ENCODE measurements at regions not wholly inside any gene's neighbourhood (a gene's known extent, or its start where the extent isn't known, plus 50 kb on each side); places are given as distances from the start of the nearest gene placed in this dataset.

- peak; percentile 76 for TF ChIP-seq ATF2 (CRISPR knock-in tag; IDR thresholded peaks at IDR 0.05)
- TF ChIP-seq ZNF253 (CRISPR knock-in tag; IDR thresholded peaks at IDR 0.05; ENCODE audit: borderline replicate concordance), result no peak
- TF ChIP-seq ZBTB7B (CRISPR knock-in tag; IDR thresholded peaks at IDR 0.05), result no peak
- TF ChIP-seq ZNF207 (IDR thresholded peaks at IDR 0.05; ENCODE audit: borderline replicate concordance), result no peak
- TF ChIP-seq TEAD3 (CRISPR knock-in tag; optimal IDR thresholded peaks at IDR 0.05; ENCODE audit: borderline replicate concordance), result no peak
- no peak for TF ChIP-seq TRIM24 (CRISPR knock-in tag; IDR thresholded peaks at IDR 0.05)
- peak; percentile 82; the same call in 1 of the 2 replicates for TF ChIP-seq HMG20A (CRISPR knock-in tag; IDR thresholded peaks at IDR 0.05; ENCODE audit: borderline replicate concordance)
- TF ChIP-seq NONO (IDR thresholded peaks at IDR 0.05), result no peak
- TF ChIP-seq NONO (CRISPR knock-in tag; conservative IDR thresholded peaks at IDR 0.05), result peak; percentile 65
- no peak for TF ChIP-seq SNAI1 (CRISPR knock-in tag; IDR thresholded peaks at IDR 0.05; ENCODE audit: borderline replicate concordance)
- no peak for TF ChIP-seq FLYWCH1 (CRISPR knock-in tag; IDR thresholded peaks at IDR 0.05)
- no peak for TF ChIP-seq PBX3 (CRISPR knock-in tag; IDR thresholded peaks at IDR 0.05; ENCODE audit: borderline replicate concordance)
- peak; percentile 60; the same call in 1 of the 2 replicates for TF ChIP-seq GATA4 (IDR thresholded peaks at IDR 0.05; ENCODE audit: borderline replicate concordance, low read depth)
- TF ChIP-seq MEIS1 (CRISPR knock-in tag; IDR thresholded peaks at IDR 0.05; ENCODE audit: borderline replicate concordance), result peak; percentile 39; the same call in 1 of the 2 replicates
- no peak for TF ChIP-seq RFXANK (CRISPR knock-in tag; IDR thresholded peaks at IDR 0.05)
- no peak for TF ChIP-seq NBN (conservative IDR thresholded peaks at IDR 0.05)
- TF ChIP-seq CTCF (CRISPR knock-in tag; IDR thresholded peaks at IDR 0.05), result no peak
- TF ChIP-seq THAP8 (CRISPR knock-in tag; IDR thresholded peaks at IDR 0.05; ENCODE audit: borderline replicate concordance), result no peak
- no peak for TF ChIP-seq HOXA3 (CRISPR knock-in tag; IDR thresholded peaks at IDR 0.05)
- TF ChIP-seq SMC3 (IDR thresholded peaks at IDR 0.05; ENCODE audit: low read length), result no peak
- TF ChIP-seq ZC3H4 (CRISPR knock-in tag; IDR thresholded peaks at IDR 0.05; ENCODE audit: borderline replicate concordance), result no peak
- TF ChIP-seq TOPORS (CRISPR knock-in tag; IDR thresholded peaks at IDR 0.05), result 0 out of 2 replicates have a peak, but pooled peaks have one; percentile 24
- no peak for TF ChIP-seq ZBTB2 (CRISPR knock-in tag; IDR thresholded peaks at IDR 0.05; ENCODE audit: low read depth)
- no peak for TF ChIP-seq ZFAT (CRISPR knock-in tag; conservative IDR thresholded peaks at IDR 0.05)
- peak; percentile 92 for TF ChIP-seq NCOA2 (CRISPR knock-in tag; IDR thresholded peaks at IDR 0.05)
- TF ChIP-seq NR1H2 (CRISPR knock-in tag; IDR thresholded peaks at IDR 0.05; ENCODE audit: borderline replicate concordance, low read depth), result no peak
These were observed 72.4 kb upstream of the KDM7A start (continued) for GRCh38 chr7:140249036-140249806.

Measured in HepG2 (cell line).